NCI-H526 treated with DMSO at 0.1 percent for 48 hours (cell line): ENCODE measurements at regions not wholly inside any gene's neighbourhood (a gene's known extent, or its start where the extent isn't known, plus 50 kb on each side); places are given as distances from the start of the nearest gene placed in this dataset.
"Not testable (repeated sequence)": the region's sequence is repeated elsewhere in the genome, so short reads cannot be mapped to it uniquely, and the experiment has no call there.

ENCODE experiments used
- DNase-seq: peaks from one replicate; lab custom pipeline; 2025; lab: John Stamatoyannopoulos, UW

- DNase-seq, result no peak
These were observed 340.7 kb upstream of the DNAJC19 start for GRCh38 chr3:181330257-181330656.

GRCh38 chr3:181329024-181329423, 339.5 kb upstream of the DNAJC19 start:
- no peak for DNase-seq

- no peak for DNase-seq
These were observed 338.8 kb upstream of the DNAJC19 start for GRCh38 chr3:181328346-181328745.

GRCh38 chr3:181327349-181327748, 337.8 kb upstream of the DNAJC19 start:
- no peak for DNase-seq

GRCh38 chr3:181326637-181327223, 337.2 kb upstream of the DNAJC19 start:
- DNase-seq, result peak; percentile 9

GRCh38 chr3:181324516-181324915, 335.0 kb upstream of the DNAJC19 start:
- DNase-seq, result not testable (repeated sequence)

- DNase-seq, result no peak
These were observed 328.8 kb upstream of the DNAJC19 start for GRCh38 chr3:181318321-181318720.

- DNase-seq, result no peak
These were observed 328.0 kb upstream of the DNAJC19 start for GRCh38 chr3:181317508-181317907.

- DNase-seq, result no peak
These were observed 326.9 kb upstream of the DNAJC19 start for GRCh38 chr3:181316482-181316881.

GRCh38 chr3:181313335-181313734, 323.8 kb upstream of the DNAJC19 start:
- DNase-seq, result no peak

- DNase-seq, result no peak
These were observed 321.6 kb upstream of the DNAJC19 start for GRCh38 chr3:181311186-181311585.

- DNase-seq, result no peak
These were observed 313.4 kb upstream of the DNAJC19 start for GRCh38 chr3:181302960-181303359.

GRCh38 chr3:181300033-181300432, 310.5 kb upstream of the DNAJC19 start:
- DNase-seq, result no peak

- no peak for DNase-seq
These were observed 308.9 kb upstream of the DNAJC19 start for GRCh38 chr3:181298421-181298820.

GRCh38 chr3:181292984-181293383, 303.4 kb upstream of the DNAJC19 start:
- no peak for DNase-seq

- DNase-seq, result no peak
These were observed 301.4 kb upstream of the DNAJC19 start for GRCh38 chr3:181290941-181291340.

GRCh38 chr3:181289306-181289705, 299.8 kb upstream of the DNAJC19 start:
- DNase-seq, result no peak

- DNase-seq, result no peak
These were observed 298.6 kb upstream of the DNAJC19 start for GRCh38 chr3:181288145-181288544.

- no peak for DNase-seq
These were observed 289.7 kb upstream of the DNAJC19 start for GRCh38 chr3:181279239-181279565.

GRCh38 chr3:181278468-181279238, 289.1 kb upstream of the DNAJC19 start:
- DNase-seq, result no peak

- no peak for DNase-seq
These were observed 286.9 kb upstream of the DNAJC19 start for GRCh38 chr3:181276358-181276896.

GRCh38 chr3:181274025-181274424, 284.5 kb upstream of the DNAJC19 start:
- DNase-seq, result no peak

- DNase-seq, result no peak
These were observed 277.8 kb upstream of the DNAJC19 start for GRCh38 chr3:181267312-181267711.
